NCI-H1092 (cell line): ENCODE measurements at regions not wholly inside any gene's neighbourhood (a gene's known extent, or its start where the extent isn't known, plus 50 kb on each side); places are given as distances from the start of the nearest gene placed in this dataset.

Experiments
- DNase-seq: peaks from one replicate; lab custom pipeline; 2025; lab: John Stamatoyannopoulos, UW

- DNase-seq: no peak
These were observed 161.1 kb upstream of the PKDCC start for GRCh38 chr2:41886757-41887156.

GRCh38 chr2:41890341-41890740, 157.5 kb upstream of the PKDCC start:
- DNase-seq: no peak

- no peak for DNase-seq
These were observed 155.3 kb upstream of the PKDCC start for GRCh38 chr2:41892476-41892875.

GRCh38 chr2:41894563-41895333, 153.1 kb upstream of the PKDCC start:
- no peak for DNase-seq

GRCh38 chr2:41895334-41895664, 152.5 kb upstream of the PKDCC start:
- DNase-seq: no peak

GRCh38 chr2:41896186-41896846, 151.5 kb upstream of the PKDCC start:
- DNase-seq: no peak

GRCh38 chr2:41899189-41899588, 148.6 kb upstream of the PKDCC start:
- no peak for DNase-seq

- no peak for DNase-seq
These were observed 147.7 kb upstream of the PKDCC start for GRCh38 chr2:41900101-41900577.

- DNase-seq: no peak
These were observed 144.9 kb upstream of the PKDCC start for GRCh38 chr2:41902897-41903296.

GRCh38 chr2:41903474-41904135, 144.2 kb upstream of the PKDCC start:
- DNase-seq: no peak

- no peak for DNase-seq
These were observed 143.4 kb upstream of the PKDCC start for GRCh38 chr2:41904459-41904858.

GRCh38 chr2:41905597-41906337, 142.1 kb upstream of the PKDCC start:
- no peak for DNase-seq

- no peak for DNase-seq
These were observed 141.5 kb upstream of the PKDCC start for GRCh38 chr2:41906338-41906725.

- no peak for DNase-seq
These were observed 140.7 kb upstream of the PKDCC start for GRCh38 chr2:41907141-41907540.

GRCh38 chr2:41907771-41908207, 140.0 kb upstream of the PKDCC start:
- DNase-seq: no peak

GRCh38 chr2:41908349-41908748, 139.5 kb upstream of the PKDCC start:
- no peak for DNase-seq

- no peak for DNase-seq
These were observed 138.2 kb upstream of the PKDCC start for GRCh38 chr2:41909584-41909983.

GRCh38 chr2:41910126-41910525, 137.7 kb upstream of the PKDCC start:
- no peak for DNase-seq

- no peak for DNase-seq
These were observed 136.8 kb upstream of the PKDCC start for GRCh38 chr2:41911033-41911432.

GRCh38 chr2:41912337-41912736, 135.5 kb upstream of the PKDCC start:
- DNase-seq: no peak

GRCh38 chr2:41912776-41913175, 135.0 kb upstream of the PKDCC start:
- DNase-seq: no peak

GRCh38 chr2:41913311-41913710, 134.5 kb upstream of the PKDCC start:
- no peak for DNase-seq
